ENCODE measurements at regions not wholly inside any gene's neighbourhood (a gene's known extent, or its start where the extent isn't known, plus 50 kb on each side); places are given as distances from the start of the nearest gene placed in this dataset.

DNA sequence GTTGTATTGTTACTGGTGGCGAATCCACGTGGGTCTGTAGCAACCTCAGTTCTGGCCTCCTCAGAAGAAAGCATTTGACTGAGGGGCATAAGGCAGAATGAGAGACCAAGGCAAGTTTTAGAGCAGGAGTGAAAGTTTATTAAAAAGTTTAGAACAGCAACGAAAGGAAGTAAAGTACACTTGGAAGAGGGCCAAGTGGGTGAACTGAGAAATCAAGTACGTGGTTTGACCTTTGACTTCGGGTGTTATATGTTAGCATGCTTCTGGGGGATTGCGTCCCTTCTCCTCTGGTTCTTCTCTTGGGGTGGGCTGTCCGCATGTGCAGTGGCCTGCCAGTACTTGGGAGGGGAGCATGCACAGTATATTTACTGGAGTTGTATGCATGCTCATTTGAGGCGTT is 232.7 kb upstream of the GATB start:
- intact Hi-C loops (cut with micrococcal nuclease), result no loop called here

GRCh38 chr4:151992332-151993154 is 231.7 kb upstream of the GATB start:
- intact Hi-C loops (cut with micrococcal nuclease), result no loop called here

DNA sequence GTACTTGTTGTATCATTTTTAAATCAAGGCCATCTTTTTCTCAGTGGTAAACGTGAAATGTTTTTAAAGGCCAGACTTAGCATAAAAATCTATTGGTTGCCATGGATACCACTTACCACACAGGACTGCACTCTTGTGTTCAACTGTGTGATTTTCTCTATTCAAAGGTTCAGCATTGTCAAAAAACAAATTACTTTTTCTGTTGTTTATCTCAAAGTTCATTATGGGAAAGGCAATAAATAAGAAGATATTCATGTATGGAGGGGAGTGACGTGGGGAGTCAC is 231.0 kb upstream of the GATB start:
- intact Hi-C loops (cut with micrococcal nuclease), result no loop called here

DNA sequence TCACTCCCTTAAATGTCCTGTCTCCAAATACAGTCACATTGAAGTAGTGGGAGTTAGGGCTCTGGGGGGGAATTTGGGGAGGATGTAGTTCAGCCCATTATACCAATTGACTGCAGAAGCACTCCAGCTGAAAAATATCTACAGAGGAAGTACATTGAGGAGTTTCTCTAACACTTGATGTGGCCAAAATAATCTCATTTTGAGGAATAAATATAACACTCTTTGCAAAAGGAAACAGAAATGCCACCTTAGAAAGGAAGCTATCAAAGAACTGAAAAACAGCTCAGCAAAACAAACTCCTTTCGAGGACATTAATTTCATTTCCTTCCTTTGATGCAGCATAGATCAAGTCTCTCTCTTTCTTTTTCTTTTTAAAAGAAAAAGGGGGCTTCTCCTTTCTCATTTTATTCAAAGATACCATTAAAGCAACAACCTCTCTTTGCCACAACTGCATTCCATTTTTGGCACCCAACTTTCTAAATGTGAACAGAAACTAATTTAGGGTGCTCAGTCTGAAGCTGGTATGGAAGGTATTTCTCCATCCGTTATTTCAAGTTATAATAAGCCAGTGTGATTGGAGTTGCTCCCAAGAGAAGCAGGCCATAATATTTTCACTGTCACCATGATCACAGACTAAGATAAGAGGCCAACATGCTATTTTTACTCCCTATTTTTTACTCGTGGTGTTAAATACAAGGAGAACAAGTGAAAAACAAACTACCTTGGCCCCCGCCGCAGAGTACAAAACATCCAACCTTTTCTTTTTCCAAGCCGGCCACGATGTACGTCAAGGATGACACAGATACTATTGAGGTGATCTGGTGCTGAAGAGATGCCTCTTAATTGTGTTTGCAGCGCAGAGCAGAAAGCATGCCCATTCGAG is 230.4 kb upstream of the GATB start:
- intact Hi-C loops (cut with micrococcal nuclease), result no loop called here

DNA sequence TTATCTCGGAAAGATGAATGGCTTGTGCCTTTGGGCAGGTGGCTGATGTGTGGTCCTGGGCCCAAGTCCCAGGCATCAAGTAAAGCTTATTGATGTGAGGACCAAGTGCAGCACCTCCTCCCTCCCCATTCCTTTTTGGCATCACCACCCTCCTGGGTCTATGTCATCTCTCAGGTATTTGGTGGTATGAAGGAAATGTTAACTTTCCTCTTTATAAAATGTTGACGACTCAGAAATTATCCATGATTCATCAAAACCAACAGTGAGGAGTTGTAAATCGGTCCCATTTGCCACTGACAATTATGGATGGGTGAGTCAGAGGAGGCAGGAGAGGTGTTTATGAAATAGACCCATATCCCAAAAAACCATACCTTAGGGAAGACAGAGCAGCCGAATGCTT is 229.4 kb upstream of the GATB start:
- intact Hi-C loops (cut with micrococcal nuclease), result no loop called here

GRCh38 chr4:151988591-151988990 is 227.8 kb upstream of the GATB start:
- intact Hi-C loops (cut with micrococcal nuclease), result no loop called here

DNA sequence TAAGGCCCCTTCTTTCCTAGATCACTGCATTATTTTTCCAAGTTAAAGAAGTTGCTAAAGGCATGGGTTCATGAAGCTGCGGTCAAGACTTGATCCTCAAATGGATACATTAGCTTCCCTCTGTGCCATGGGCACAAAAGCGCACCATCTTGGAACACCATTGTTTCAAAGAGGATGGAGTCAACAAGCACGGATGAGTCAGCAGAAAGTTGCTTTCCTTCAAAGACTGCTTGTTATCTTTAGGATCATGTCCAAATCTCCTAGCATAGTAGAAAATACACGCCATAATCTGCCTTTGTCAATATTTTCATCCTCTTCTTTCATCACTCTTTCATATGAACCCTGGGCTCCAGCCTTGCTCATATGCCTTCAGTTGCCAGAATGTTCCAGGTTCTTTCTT is 226.8 kb upstream of the GATB start:
- intact Hi-C loops (cut with micrococcal nuclease), result no loop called here

DNA sequence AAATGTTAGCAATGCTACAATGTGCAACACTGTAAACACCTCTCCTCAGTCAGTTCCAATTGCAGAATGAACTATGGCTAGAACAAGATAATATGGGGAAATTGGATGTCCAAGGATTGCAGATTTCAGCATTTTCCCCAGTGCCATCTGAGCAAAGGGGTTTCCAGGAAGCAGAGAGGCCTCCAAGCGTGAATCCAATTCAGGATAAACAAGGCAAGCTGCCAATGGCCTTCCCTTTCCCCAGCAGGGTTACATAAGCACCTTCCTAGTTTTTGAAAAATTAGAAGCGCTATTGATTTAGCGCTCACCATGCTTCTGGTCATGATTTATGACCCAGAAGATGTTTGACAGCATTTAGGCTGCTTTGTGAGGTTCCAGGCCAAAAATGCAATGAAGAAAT is 223.0 kb upstream of the GATB start:
- intact Hi-C loops (cut with micrococcal nuclease), result no loop called here

DNA sequence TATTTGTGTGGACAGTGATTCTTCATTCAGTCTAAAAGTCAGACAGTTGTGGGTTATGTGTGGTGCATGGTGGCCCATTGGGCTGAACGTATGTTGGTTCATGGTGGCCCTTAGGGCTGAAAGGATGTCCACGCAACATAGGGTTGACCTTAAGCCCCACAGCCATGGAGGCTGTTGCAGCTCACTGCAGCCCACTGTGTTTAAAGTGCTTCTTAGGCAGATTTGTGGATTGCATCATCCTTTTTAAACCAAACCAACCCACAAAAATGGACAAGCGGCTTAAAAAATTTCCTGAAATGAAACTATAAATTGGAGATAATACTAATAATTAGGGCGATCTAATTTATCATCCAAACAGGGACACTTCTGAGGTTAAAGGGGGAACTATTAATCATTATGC is 219.0 kb upstream of the GATB start:
- intact Hi-C loops (cut with micrococcal nuclease), result no loop called here

DNA sequence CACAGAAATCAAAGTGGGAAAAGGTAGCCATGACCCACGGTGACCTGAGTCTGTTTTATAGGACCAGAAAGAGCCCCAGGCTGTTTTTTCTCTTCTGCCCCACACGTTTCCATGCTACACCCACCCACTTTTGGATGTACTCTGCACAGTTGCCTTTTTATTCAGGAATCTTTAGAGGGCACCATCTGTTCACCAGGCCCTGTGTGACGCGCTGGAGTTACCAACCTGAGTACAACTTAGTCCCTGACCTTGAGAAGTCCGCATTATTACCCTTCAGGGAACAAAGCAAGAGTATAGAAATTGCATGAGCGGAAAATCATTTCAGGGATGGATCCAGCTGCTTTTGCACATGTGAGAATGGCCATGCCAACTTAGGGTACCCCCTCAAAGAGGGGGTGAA is 207.8 kb upstream of the GATB start:
- intact Hi-C loops (cut with micrococcal nuclease), result no loop called here

GRCh38 chr4:151967074-151967473 is 206.3 kb upstream of the GATB start:
- intact Hi-C loops (cut with micrococcal nuclease), result no loop called here

DNA sequence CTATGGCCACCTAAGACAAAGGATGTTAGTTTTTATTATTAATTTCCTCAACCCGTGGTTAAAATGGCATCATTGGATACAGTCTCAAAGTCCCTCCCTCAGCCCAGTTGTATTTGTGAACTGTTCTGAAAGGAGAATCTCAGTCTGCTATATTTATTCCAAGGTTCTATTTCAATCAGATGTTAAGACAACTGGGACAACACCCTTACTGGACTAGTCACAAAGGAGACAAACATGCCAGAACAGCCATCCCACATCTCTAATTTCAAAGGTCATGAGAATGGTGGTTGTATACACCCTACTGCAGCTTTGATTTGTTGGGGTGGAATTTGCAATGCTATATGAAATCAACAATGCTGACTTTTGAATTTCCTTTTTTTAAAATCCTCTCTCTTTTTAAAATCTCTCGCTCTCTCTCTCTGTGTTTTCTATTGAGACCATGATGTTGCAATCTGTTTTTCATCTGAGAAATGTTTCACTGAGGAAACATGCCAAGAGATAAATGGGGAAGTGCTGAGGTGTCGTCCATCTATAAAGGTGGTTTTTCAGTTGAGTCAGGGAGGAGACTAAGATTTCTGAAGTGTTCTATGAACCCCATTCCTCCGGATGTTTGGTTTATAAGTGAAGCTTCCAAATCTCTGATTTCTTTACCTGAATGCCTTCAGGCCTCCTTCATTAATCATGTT is 201.5 kb upstream of the GATB start:
- intact Hi-C loops (cut with micrococcal nuclease), result no loop called here

GRCh38 chr4:151961456-151961855 is 200.6 kb upstream of the GATB start:
- intact Hi-C loops (cut with micrococcal nuclease), result no loop called here

GRCh38 chr4:151960449-151961230 is 199.8 kb upstream of the GATB start:
- intact Hi-C loops (cut with micrococcal nuclease), result no loop called here

GRCh38 chr4:151957153-151957552 is 196.3 kb upstream of the GATB start:
- intact Hi-C loops (cut with micrococcal nuclease), result no loop called here

DNA sequence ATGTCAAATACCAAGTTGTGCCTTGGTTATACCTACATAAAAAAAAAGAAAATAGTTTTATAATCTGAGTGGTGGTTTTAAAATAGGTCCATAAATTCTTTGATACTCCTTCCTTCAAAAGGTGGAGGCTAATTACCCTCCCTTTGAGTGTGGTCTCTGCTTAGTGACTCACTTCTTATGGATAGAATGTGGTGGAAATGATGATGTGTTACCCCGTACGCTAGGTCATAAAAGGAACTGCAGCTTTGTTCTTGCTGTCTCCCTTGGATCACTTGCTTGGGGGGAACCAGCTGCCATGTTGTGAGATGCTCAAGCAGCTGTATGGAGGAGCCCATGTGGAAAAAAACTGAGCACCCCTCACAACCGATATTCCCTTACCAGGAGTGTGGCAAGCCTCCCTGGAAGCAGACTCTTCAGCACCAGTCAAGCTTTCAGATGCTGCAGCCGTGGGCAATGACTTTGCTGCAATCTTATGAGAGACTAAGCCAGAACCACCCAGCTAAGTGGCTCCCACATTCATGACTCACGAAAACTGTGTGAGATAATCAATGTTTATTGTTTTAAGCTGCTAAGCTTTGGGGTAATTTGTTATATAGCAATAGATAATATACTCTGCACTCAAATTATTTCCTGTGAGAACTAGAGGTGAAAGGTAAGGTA is 195.0 kb upstream of the GATB start:
- intact Hi-C loops (cut with micrococcal nuclease), result no loop called here

DNA sequence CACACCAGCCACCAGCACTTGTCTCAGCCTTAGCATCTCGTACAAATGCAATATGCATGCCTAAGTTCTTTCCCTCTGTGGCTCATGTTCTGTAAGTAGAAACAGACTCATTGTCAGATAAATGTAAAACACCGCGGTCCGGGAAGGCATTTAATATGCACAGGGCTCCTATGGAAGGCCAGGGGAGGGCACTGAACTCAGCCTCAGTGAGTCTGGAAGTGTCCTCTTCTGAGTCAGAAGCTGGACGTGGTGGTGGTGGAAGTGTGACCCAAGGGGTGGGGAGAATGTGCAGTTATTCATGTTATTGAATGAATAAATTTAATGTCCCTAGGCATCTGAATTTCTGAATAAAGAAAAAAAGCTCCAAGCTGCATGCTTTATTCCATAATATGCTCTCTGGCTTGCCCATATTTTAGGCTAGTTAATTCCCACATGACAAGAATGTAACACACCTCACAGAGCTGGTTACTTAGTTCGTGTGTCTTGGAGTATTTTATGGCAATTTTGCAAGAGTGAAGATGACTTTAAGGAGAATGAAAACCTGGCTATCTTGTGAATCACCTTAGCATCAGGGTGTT is 193.1 kb upstream of the GATB start:
- intact Hi-C loops (cut with micrococcal nuclease), result no loop called here

GRCh38 chr4:151953312-151953711 is 192.5 kb upstream of the GATB start:
- intact Hi-C loops (cut with micrococcal nuclease), result no loop called here

DNA sequence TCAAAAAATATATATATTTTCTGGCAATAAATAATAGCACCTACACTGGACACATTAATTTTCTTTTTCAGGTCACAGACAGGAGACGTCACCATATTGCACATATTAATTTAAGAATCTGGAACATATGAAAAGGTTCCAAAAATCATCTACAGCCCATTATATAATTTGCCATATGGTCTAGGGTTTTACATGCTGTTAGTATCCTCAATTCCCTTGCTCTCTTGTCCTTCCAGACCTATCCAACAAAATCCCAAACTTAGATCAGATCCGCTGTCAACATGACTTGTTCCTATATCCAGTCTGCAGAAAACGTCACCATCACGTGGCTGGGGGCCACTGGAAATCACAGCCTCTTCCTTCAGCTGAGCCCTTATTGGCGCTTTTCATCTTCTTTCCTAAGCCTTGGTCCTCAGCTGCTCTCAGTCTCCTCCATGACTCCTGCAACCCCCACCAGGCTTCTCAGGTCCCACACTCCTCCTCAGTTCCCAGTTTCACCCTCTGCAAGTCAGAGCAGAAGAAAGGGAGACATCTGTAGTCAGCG is 192.0 kb upstream of the GATB start:
- intact Hi-C loops (cut with micrococcal nuclease), result no loop called here

DNA sequence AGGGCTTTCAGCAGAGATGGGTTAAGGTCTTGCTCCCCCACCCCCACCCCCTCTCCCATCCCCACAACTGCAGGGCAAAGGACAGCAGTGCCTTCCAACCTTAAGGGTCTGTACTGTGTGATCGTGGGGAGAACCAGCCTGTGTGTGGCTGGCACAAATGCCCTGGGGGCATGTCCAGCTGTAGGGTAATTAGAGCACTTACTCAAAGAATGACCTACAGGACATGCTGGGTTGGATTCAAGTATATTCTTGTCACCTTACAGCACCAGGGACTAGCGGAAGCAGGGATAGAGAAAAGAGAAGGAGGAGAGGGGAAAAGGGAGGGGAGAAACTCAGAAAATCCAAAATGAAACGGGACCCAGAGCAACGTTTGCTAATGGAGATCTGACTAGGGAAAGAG is 191.3 kb upstream of the GATB start:
- intact Hi-C loops (cut with micrococcal nuclease), result no loop called here
